GM20000 (cell line): ENCODE measurements at regions not wholly inside any gene's neighbourhood (a gene's known extent, or its start where the extent isn't known, plus 50 kb on each side); places are given as distances from the start of the nearest gene placed in this dataset.

Experiments used
- DNase-seq: peaks from one replicate; pipeline ENCODE4 v3.0.0; 2012; ENCODE audit warnings: low spot score
- CTCF ChIP-seq: IDR thresholded peaks from 2 replicates; pipeline ENCODE4 v1.5.1; 2012; ENCODE audit warnings: mild to moderate bottlenecking, control low read depth; ENCODE audit errors: extremely low read depth, missing control alignments

- no peak for DNase-seq
- TF ChIP-seq CTCF: no peak
Measured at GRCh38 chr20:60402189-60403058, 444.2 kb downstream of the CDH26 start.

GRCh38 chr20:60403105-60403741, 445.0 kb downstream of the CDH26 start:
- no peak for DNase-seq
- TF ChIP-seq CTCF: no peak

GRCh38 chr20:60407011-60407771, 449.0 kb downstream of the CDH26 start:
- no peak for TF ChIP-seq CTCF
- DNase-seq: no peak

GRCh38 chr20:60407938-60408337, 449.7 kb downstream of the CDH26 start:
- DNase-seq: no peak
- TF ChIP-seq CTCF: no peak

- no peak for TF ChIP-seq CTCF
Measured at GRCh38 chr20:60408435-60408834, 450.2 kb downstream of the CDH26 start.

GRCh38 chr20:60410618-60411264, 452.5 kb downstream of the CDH26 start:
- DNase-seq: no peak
- no peak for TF ChIP-seq CTCF

More at GRCh38 chr20:60408435-60408834, 450.2 kb downstream of the CDH26 start:
- DNase-seq: no peak
